ENCODE measurements at regions not wholly inside any gene's neighbourhood (a gene's known extent, or its start where the extent isn't known, plus 50 kb on each side); places are given as distances from the start of the nearest gene placed in this dataset.

DNA sequence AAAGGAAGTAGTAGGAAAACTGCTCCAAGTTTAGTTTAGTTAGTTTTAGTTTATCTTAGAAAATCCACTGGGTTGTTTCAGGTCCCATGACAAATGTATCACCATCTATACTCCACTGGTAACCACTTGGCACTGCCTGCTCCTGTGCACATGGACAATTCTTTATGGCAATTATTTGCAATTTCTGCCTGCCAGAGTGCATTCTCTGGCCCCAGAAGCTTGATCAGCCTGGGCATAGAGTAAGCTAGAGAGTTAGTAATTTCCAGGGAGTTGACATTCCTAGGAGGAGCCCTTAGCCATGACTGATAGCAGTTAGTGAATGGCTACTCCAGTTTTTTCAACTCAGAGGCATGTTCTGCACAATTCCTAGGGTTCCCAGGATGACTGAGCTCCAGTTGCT, 203.2 kb upstream of the FGF13 start:
- Histone ChIP-seq H2AFZ (ENCODE audit: low read length) (no peak overlapping the region), H3K4ac (replicated peaks; ENCODE audit: insufficient read length, low read depth, low read length) (no peak overlapping the region), H3K14ac (ENCODE audit: insufficient read length) (no peak overlapping the region), H3K9ac (replicated peaks in 1 of 4; ENCODE audit: extremely low read depth in 1 of 4, low read depth in 3 of 4, low read length in 3 of 4) (no peak overlapping the region), H4K20me1 (replicated peaks in 1 of 2; ENCODE audit: control insufficient read depth in 1 of 2, insufficient read depth in 2 of 2, low read length in 2 of 2) (no peaks in the 10 kb centered on the region), H3K18ac (ENCODE audit: extremely low read depth, low read length) (no peak overlapping the region), H3K4me2 (ENCODE audit: insufficient read depth in 1 of 2, low read depth in 2 of 2, low read length in 2 of 2) (no peak overlapping the region), H3K27me3 (replicated peaks in 1 of 4; ENCODE audit: control insufficient read depth in 3 of 4, extremely low read depth in 1 of 4, insufficient read depth in 3 of 4, low read length in 3 of 4) (no peaks in the 10 kb centered on the region), H2BK5ac (ENCODE audit: low read depth, low read length) (no peak overlapping the region), H2BK15ac (ENCODE audit: low read length) (no peak overlapping the region), H3K23ac (ENCODE audit: insufficient read length) (no peak overlapping the region), H4K5ac (ENCODE audit: insufficient read length, low read depth, low read length) (no peak overlapping the region), H3K4me3 (ENCODE audit: extremely low read depth in 1 of 4, insufficient read depth in 2 of 4, low read depth in 3 of 4, low read length in 4 of 4) (no peak overlapping the region), H2AK5ac (ENCODE audit: low read depth, low read length) (no peak overlapping the region), H3K27ac (ENCODE audit: low read depth, low read length) (no peak overlapping the region), H3K79me2 (ENCODE audit: control insufficient read depth in 1 of 2, insufficient read depth in 2 of 2, low read length in 2 of 2) (no peaks in the 10 kb centered on the region), H2BK12ac (ENCODE audit: low read depth, low read length) (no peak overlapping the region), H3K23me2 (ENCODE audit: low read depth, low read length) (no peaks in the 10 kb centered on the region), H3K4me1 (replicated peaks in 1 of 4; ENCODE audit: control insufficient read depth in 3 of 4, insufficient read depth in 4 of 4, low read length in 3 of 4) (no peaks in the 10 kb centered on the region), H3K56ac (replicated peaks; ENCODE audit: insufficient read length, low read depth, low read length) (no peak overlapping the region), H4K8ac (ENCODE audit: extremely low read depth, insufficient read depth, low read length) (no peak overlapping the region), H3K79me1 (ENCODE audit: low read depth, low read length) (no peaks in the 10 kb centered on the region), H2BK120ac (replicated peaks; ENCODE audit: low read depth, low read length) (no peak overlapping the region), H2BK20ac (ENCODE audit: low read length) (no peak overlapping the region), H3K9me3 (ENCODE audit: insufficient read depth in 2 of 2, low read depth in 1 of 2, low read length in 1 of 2) (no peaks in the 10 kb centered on the region), H3K36me3 (ENCODE audit: control insufficient read depth in 2 of 4, insufficient read depth in 4 of 4, low read length in 3 of 4) (no peaks in the 10 kb centered on the region), H4K91ac (replicated peaks; ENCODE audit: insufficient read length, low read length) (no peak overlapping the region)
- ChIA-PET POLR2A (ENCODE audit: partially characterized antibody) (no interaction called here), CTCF (ENCODE audit: partially characterized antibody) (interaction anchor here (0.7 kb wide), 1 partner anchor 170 kb away, joined by 3 read pairs; no protein-coding TSS in a partner anchor)
- FAIRE-seq (no peak), DNase-seq (ENCODE audit: low read depth in 1 of 2, low spot score in 2 of 2) (no peak)
- TF ChIP-seq PHF8 (conservative IDR thresholded peaks at IDR 0.05; ENCODE audit: low read depth, low read length) (no peak), SP2 (IDR thresholded peaks at IDR 0.05; ENCODE audit: low read length) (no peak), SUZ12 (IDR thresholded peaks at IDR 0.05; ENCODE audit: low read length) (no peak), SIX5 (IDR thresholded peaks at IDR 0.05; ENCODE audit: low read depth, low read length) (no peak), EP300 (IDR thresholded peaks at IDR 0.05; ENCODE audit: borderline replicate concordance in 1 of 2, low read depth in 2 of 2, low read length in 2 of 2) (no peak), ZNF274 (IDR thresholded peaks at IDR 0.05; ENCODE audit: borderline replicate concordance, extremely low read depth, low read length) (no peak), RNF2 (IDR thresholded peaks at IDR 0.05; ENCODE audit: borderline replicate concordance, low read depth, low read length, missing control alignments, poor library complexity, severe bottlenecking) (no peak), RXRA (IDR thresholded peaks at IDR 0.05; ENCODE audit: insufficient read depth, low read depth, low read length) (no peak), KDM5A (IDR thresholded peaks at IDR 0.05; ENCODE audit: low read length) (no peak)
- TF ChIP-seq, protein P1, sequence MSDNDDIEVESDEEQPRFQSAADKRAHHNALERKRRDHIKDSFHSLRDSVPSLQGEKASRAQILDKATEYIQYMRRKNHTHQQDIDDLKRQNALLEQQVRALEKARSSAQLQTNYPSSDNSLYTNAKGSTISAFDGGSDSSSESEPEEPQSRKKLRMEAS (IDR thresholded peaks at IDR 0.05) = no peak
- TF ChIP-seq, protein P2, sequence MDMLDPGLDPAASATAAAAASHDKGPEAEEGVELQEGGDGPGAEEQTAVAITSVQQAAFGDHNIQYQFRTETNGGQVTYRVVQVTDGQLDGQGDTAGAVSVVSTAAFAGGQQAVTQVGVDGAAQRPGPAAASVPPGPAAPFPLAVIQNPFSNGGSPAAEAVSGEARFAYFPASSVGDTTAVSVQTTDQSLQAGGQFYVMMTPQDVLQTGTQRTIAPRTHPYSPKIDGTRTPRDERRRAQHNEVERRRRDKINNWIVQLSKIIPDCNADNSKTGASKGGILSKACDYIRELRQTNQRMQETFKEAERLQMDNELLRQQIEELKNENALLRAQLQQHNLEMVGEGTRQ (IDR thresholded peaks at IDR 0.05; ENCODE audit: low read length) = no peak
